GM12878 (cell line): ENCODE measurements at regions not wholly inside any gene's neighbourhood (a gene's known extent, or its start where the extent isn't known, plus 50 kb on each side); places are given as distances from the start of the nearest gene placed in this dataset.

Experiments used
- ATAC-seq: fragments of 200-7000 bp; cut with Tn5 transposase; 3 replicates; pipeline ENCODE4 v1.9.1; 2020; ENCODE audit warnings: mild to moderate bottlenecking, moderate library complexity
- BruUV-seq: library from RNA; stranded (reverse); fragments of 400-500 nt; replicated peaks from 2 replicates; lab custom pipeline; 2021; lab: Mats Ljungman, UMichigan
- CTCF ChIA-PET: fragments of 300-600 bp; sonication (Branson Sonifier 250); formaldehyde crosslinking; extraction: SDS; loops from one replicate; lab custom pipeline; 2021; ENCODE audit warnings: inconsistent platforms; lab: Yijun Ruan, JAX
- POLR2A ChIA-PET: fragments of 350-600 bp; formaldehyde crosslinking; extraction: SDS; loops from one replicate; lab custom pipeline; 2021; ENCODE audit warnings: inconsistent platforms; lab: Charles Lee
- RAD21 ChIA-PET: fragments of 300-600 bp; sonication (Branson Sonifier 250); formaldehyde crosslinking; loops from one replicate; lab custom pipeline; 2023; ENCODE audit warnings: antibody characterized with exemption; ENCODE audit not compliant: unreplicated experiment; lab: Charles Lee
- SMC1A ChIA-PET: fragments of 300-600 bp; sonication (Branson Sonifier 250); formaldehyde crosslinking; loops from one replicate; lab custom pipeline; 2023; ENCODE audit not compliant: unreplicated experiment, uncharacterized antibody; lab: Charles Lee
- DNase-seq: peaks from one replicate; pipeline ENCODE4 v3.0.0-alpha.2; 2011; ENCODE audit warnings: low read depth, low spot score
- FAIRE-seq: peaks from 3 replicates; lab custom pipeline; 2011; peaks lifted over from hg19 to GRCh38; lab: Jason Lieb, UNC
- H2AFZ ChIP-seq: 2 replicates; pipeline ENCODE4 v1.6.0; 2011; ENCODE audit warnings: low read depth, low read length, control low read depth; ENCODE audit not compliant: control insufficient read depth
- H3K27ac ChIP-seq: 2 replicates; pipeline ENCODE4 v1.5.1; 2011; ENCODE audit warnings: control low read depth; ENCODE audit not compliant: control insufficient read depth, insufficient read depth
- H3K27me3 ChIP-seq, 2 experiments: replicated peaks in 1 of 2; 2 replicates each; pipeline versions ENCODE4 v1.6.0 to v1.6.1; 2011; ENCODE audit warnings: low read length in 1 of 2; ENCODE audit not compliant: control insufficient read depth in 2 of 2, insufficient read depth in 2 of 2
- H3K36me3 ChIP-seq, 2 experiments: 2 replicates each; pipeline ENCODE4 v1.5.1; 2011; ENCODE audit warnings: low read length in 1 of 2; ENCODE audit not compliant: control insufficient read depth in 2 of 2, insufficient read depth in 2 of 2
- H3K4me1 ChIP-seq: 2 replicates; pipeline ENCODE4 v1.6.1; 2011; ENCODE audit warnings: mild to moderate bottlenecking, low read length, moderate library complexity, mixed read lengths; ENCODE audit not compliant: control insufficient read depth, insufficient read depth
- H3K4me2 ChIP-seq: 2 replicates; pipeline ENCODE4 v1.6.0; 2011; ENCODE audit warnings: control low read depth; ENCODE audit not compliant: control insufficient read depth, insufficient read depth
- H3K4me3 ChIP-seq: fragments of 200-600 bp; sonication (generic); 2 replicates; pipeline ENCODE4 v1.5.1; 2016
- H3K79me2 ChIP-seq: 2 replicates; pipeline ENCODE4 v1.6.0; 2011; ENCODE audit warnings: low read length; ENCODE audit not compliant: control insufficient read depth, insufficient read depth
- H3K9ac ChIP-seq: 2 replicates; pipeline ENCODE4 v1.8.0; 2011; ENCODE audit warnings: low read length, control low read depth, mixed read lengths; ENCODE audit not compliant: control insufficient read depth, insufficient read depth
- H3K9me3 ChIP-seq: replicated peaks from 3 replicates; pipeline ENCODE4 v1.5.1; 2011; ENCODE audit warnings: mild to moderate bottlenecking, low read length; ENCODE audit not compliant: control insufficient read depth, insufficient read depth
- H4K20me1 ChIP-seq: 2 replicates; pipeline ENCODE4 v1.6.0; 2011; ENCODE audit not compliant: control insufficient read depth, insufficient read depth
- DPF2 ChIP-seq: fragments of 450-650 bp; IDR thresholded peaks from 2 replicates; pipeline ENCODE4 v1.6.1; 2017; ENCODE audit warnings: mild to moderate bottlenecking
- EZH2 ChIP-seq: IDR thresholded peaks from 2 replicates; pipeline ENCODE4 v1.6.1; 2012; ENCODE audit warnings: low read depth, mild to moderate bottlenecking, control low read depth, inconsistent platforms, low read length, borderline replicate concordance; ENCODE audit not compliant: control insufficient read depth
- FOXK2 ChIP-seq: fragments of 450-650 bp; IDR thresholded peaks from 2 replicates; pipeline ENCODE4 v1.6.1; 2017; ENCODE audit warnings: mild to moderate bottlenecking, moderate library complexity
- RB1 ChIP-seq: fragments of 450-650 bp; formaldehyde crosslinking; IDR thresholded peaks from 2 replicates; pipeline ENCODE4 v1.6.1; 2017; ENCODE audit warnings: mild to moderate bottlenecking, borderline replicate concordance
- SMAD1 ChIP-seq: fragments of 450-650 bp; IDR thresholded peaks from 2 replicates; pipeline ENCODE4 v1.6.1; 2018; ENCODE audit warnings: mild to moderate bottlenecking, low read depth; ENCODE audit not compliant: partially characterized antibody
- SMC3 ChIP-seq: IDR thresholded peaks from 2 replicates; pipeline ENCODE4 v1.6.1; 2011; ENCODE audit warnings: low read length, improper control_type of control experiment, borderline replicate concordance
- TAF1 ChIP-seq: IDR thresholded peaks from 2 replicates; pipeline ENCODE4 v1.6.1; 2011; ENCODE audit warnings: mild to moderate bottlenecking, low read depth, low read length, borderline replicate concordance
- TCF12 ChIP-seq: IDR thresholded peaks from 2 replicates; pipeline ENCODE4 v1.6.1; 2011; ENCODE audit warnings: low read depth, mild to moderate bottlenecking, low read length
- ZZZ3 ChIP-seq: IDR thresholded peaks from 2 replicates; pipeline ENCODE4 v1.6.1; 2011; ENCODE audit warnings: low read depth; ENCODE audit not compliant: control insufficient read depth, insufficient read length
- WGBS: methylation state at CpG from one replicate; pipeline ENCODE4 v1.1.6; 2016; ENCODE audit warnings: low lambda C conversion rate; ENCODE audit not compliant: insufficient replicate concordance, insufficient coverage; ENCODE audit errors: missing lambda C conversion rate; 5-methylcytosine and 5-hydroxymethylcytosine counted together
- in situ Hi-C: fragments of 300-500 bp; cut with MboI; formaldehyde crosslinking; loops from 9 replicates; pipeline ENCODE4 v1.14.3; 2018; ENCODE audit warnings: mixed read lengths
- intact Hi-C: fragments of 100-400 bp; cut with micrococcal nuclease; formaldehyde crosslinking; loops from one replicate; pipeline ENCODE4 v1.14.2; 2022; ENCODE audit not compliant: unreplicated experiment
- TF ChIP-seq, protein P1 (sequence below): IDR thresholded peaks from 2 replicates; pipeline ENCODE4 v1.6.1; 2012; ENCODE audit warnings: low read depth, low read length, improper control_type of control experiment
- TF ChIP-seq, protein P2 (sequence below): fragments of 450-650 bp; IDR thresholded peaks from 2 replicates; pipeline ENCODE4 v1.6.1; 2017; ENCODE audit warnings: mild to moderate bottlenecking, moderate library complexity
- TF ChIP-seq, protein P3 (sequence below): IDR thresholded peaks from 2 replicates; pipeline ENCODE4 v1.6.1; 2012; ENCODE audit warnings: mild to moderate bottlenecking, low read depth, low read length

DNA sequence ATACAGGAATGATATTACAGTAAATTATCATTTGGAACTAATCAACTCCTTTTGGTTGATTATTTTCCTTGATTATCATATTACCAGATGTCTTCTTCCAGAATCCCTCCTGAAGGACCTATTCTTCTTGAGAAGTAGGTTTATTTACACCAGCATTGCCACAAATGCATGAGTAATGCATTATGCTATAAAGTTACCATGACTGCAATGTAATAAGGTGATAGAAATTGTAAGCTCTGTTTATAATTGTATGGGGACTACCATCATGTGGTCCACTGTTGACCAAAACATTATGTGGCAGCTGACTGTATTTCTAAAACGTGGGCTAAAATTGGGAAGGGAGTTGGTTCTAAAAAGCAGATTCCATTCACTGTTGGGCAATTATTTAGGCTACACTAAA is 602.2 kb downstream of the NYAP2 start:
- Histone ChIP-seq H4K20me1 (no peaks in the 10 kb centered on the region), H3K79me2 (no peaks in the 10 kb centered on the region), H3K27ac (no peak overlapping the region), H3K27me3 (peaks cover 0 to 2% of the 10 kb centered on the region in 2 experiments; a peak in 1 of 4 replicates), H3K4me1 (no peaks in the 10 kb centered on the region), H3K9ac (no peak overlapping the region), H3K4me2 (no peak overlapping the region), H2AFZ (no peak overlapping the region), H3K36me3 (no peaks in the 10 kb centered on the region), H3K4me3 (no peak overlapping the region), H3K9me3 (no peaks in the 10 kb centered on the region)
- no peak for ATAC-seq
- ChIA-PET CTCF (no interaction called here), POLR2A (no interaction called here), RAD21 (no interaction called here), SMC1A (interaction anchor here (0.6 kb wide), 1 partner anchor 799 kb away, joined by 3 read pairs; no protein-coding TSS in a partner anchor)
- in situ Hi-C loops (no loop called here), intact Hi-C loops (no loop called here)
- WGBS, result 20% methylated on average over 1 of the region's 1 CpG
- FAIRE-seq, result no peak
- DNase-seq, result no peak
- no TSS peak for BruUV-seq
- TF ChIP-seq RB1 (no peak), DPF2 (no peak), SMAD1 (no peak), SMC3 (no peak), FOXK2 (no peak), TCF12 (no peak), ZZZ3 (no peak), EZH2 (no peak), TAF1 (no peak)
- TF ChIP-seq, protein P1, sequence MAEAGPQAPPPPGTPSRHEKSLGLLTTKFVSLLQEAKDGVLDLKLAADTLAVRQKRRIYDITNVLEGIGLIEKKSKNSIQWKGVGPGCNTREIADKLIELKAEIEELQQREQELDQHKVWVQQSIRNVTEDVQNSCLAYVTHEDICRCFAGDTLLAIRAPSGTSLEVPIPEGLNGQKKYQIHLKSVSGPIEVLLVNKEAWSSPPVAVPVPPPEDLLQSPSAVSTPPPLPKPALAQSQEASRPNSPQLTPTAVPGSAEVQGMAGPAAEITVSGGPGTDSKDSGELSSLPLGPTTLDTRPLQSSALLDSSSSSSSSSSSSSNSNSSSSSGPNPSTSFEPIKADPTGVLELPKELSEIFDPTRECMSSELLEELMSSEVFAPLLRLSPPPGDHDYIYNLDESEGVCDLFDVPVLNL, result no peak
- TF ChIP-seq, protein P2, sequence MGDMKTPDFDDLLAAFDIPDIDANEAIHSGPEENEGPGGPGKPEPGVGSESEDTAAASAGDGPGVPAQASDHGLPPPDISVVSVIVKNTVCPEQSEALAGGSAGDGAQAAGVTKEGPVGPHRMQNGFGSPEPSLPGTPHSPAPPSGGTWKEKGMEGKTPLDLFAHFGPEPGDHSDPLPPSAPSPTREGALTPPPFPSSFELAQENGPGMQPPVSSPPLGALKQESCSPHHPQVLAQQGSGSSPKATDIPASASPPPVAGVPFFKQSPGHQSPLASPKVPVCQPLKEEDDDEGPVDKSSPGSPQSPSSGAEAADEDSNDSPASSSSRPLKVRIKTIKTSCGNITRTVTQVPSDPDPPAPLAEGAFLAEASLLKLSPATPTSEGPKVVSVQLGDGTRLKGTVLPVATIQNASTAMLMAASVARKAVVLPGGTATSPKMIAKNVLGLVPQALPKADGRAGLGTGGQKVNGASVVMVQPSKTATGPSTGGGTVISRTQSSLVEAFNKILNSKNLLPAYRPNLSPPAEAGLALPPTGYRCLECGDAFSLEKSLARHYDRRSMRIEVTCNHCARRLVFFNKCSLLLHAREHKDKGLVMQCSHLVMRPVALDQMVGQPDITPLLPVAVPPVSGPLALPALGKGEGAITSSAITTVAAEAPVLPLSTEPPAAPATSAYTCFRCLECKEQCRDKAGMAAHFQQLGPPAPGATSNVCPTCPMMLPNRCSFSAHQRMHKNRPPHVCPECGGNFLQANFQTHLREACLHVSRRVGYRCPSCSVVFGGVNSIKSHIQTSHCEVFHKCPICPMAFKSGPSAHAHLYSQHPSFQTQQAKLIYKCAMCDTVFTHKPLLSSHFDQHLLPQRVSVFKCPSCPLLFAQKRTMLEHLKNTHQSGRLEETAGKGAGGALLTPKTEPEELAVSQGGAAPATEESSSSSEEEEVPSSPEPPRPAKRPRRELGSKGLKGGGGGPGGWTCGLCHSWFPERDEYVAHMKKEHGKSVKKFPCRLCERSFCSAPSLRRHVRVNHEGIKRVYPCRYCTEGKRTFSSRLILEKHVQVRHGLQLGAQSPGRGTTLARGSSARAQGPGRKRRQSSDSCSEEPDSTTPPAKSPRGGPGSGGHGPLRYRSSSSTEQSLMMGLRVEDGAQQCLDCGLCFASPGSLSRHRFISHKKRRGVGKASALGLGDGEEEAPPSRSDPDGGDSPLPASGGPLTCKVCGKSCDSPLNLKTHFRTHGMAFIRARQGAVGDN, result no peak
- TF ChIP-seq, protein P3, sequence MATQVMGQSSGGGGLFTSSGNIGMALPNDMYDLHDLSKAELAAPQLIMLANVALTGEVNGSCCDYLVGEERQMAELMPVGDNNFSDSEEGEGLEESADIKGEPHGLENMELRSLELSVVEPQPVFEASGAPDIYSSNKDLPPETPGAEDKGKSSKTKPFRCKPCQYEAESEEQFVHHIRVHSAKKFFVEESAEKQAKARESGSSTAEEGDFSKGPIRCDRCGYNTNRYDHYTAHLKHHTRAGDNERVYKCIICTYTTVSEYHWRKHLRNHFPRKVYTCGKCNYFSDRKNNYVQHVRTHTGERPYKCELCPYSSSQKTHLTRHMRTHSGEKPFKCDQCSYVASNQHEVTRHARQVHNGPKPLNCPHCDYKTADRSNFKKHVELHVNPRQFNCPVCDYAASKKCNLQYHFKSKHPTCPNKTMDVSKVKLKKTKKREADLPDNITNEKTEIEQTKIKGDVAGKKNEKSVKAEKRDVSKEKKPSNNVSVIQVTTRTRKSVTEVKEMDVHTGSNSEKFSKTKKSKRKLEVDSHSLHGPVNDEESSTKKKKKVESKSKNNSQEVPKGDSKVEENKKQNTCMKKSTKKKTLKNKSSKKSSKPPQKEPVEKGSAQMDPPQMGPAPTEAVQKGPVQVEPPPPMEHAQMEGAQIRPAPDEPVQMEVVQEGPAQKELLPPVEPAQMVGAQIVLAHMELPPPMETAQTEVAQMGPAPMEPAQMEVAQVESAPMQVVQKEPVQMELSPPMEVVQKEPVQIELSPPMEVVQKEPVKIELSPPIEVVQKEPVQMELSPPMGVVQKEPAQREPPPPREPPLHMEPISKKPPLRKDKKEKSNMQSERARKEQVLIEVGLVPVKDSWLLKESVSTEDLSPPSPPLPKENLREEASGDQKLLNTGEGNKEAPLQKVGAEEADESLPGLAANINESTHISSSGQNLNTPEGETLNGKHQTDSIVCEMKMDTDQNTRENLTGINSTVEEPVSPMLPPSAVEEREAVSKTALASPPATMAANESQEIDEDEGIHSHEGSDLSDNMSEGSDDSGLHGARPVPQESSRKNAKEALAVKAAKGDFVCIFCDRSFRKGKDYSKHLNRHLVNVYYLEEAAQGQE, result no peak
